ENCODE measurements at regions not wholly inside any gene's neighbourhood (a gene's known extent, or its start where the extent isn't known, plus 50 kb on each side); places are given as distances from the start of the nearest gene placed in this dataset.

- no peak overlapping the region for H2BK120ac ChIP-seq (ENCODE audit: low read depth, low read length)
- in situ Hi-C loops (cut with MboI; ENCODE audit: low sequenced_read_pairs) = no loop called here
- H2AFZ ChIP-seq (replicated peaks; ENCODE audit: low read length, poor library complexity) = no peak overlapping the region
- no peaks in the 10 kb centered on the region for H3K36me3 ChIP-seq (ENCODE audit: control insufficient read depth, insufficient read depth, low read length)
- H4K8ac ChIP-seq (ENCODE audit: low read depth in 2 of 2, low read length in 2 of 2) = no peak overlapping the region
- no peak overlapping the region for H3K18ac ChIP-seq (ENCODE audit: low read depth, low read length)
- no peak overlapping the region for H3K27ac ChIP-seq (ENCODE audit: insufficient read depth, low read length)
- H3K4ac ChIP-seq (ENCODE audit: low read depth, low read length) = no peak overlapping the region
- dilution Hi-C loops (cut with HindIII; ENCODE audit: low sequenced_read_pairs, unreplicated experiment) = no loop called here
- H3K27me3 ChIP-seq (ENCODE audit: control insufficient read depth, insufficient read depth, low read length) = no peaks in the 10 kb centered on the region
- no peak overlapping the region for H3K14ac ChIP-seq (replicated peaks; ENCODE audit: low read depth, low read length)
- DNase-seq = no peak
- H2BK20ac ChIP-seq (ENCODE audit: low read depth, low read length) = no peak overlapping the region
- TF ChIP-seq MAFK (IDR thresholded peaks at IDR 0.05; ENCODE audit: low read depth, low read length) (no peak), MXI1 (IDR thresholded peaks at IDR 0.05; ENCODE audit: borderline replicate concordance, low read depth, low read length) (no peak), CTCF (conservative IDR thresholded peaks at IDR 0.05; ENCODE audit: low read depth, low read length) (no peak), SMC3 (IDR thresholded peaks at IDR 0.05; ENCODE audit: low read depth, low read length) (no peak), MAZ (IDR thresholded peaks at IDR 0.05; ENCODE audit: borderline replicate concordance, low read depth, low read length) (no peak), CEBPB (IDR thresholded peaks at IDR 0.05; ENCODE audit: low read depth, low read length) (no peak), NFE2L2 (IDR thresholded peaks at IDR 0.05; ENCODE audit: low read depth, low read length) (no peak), RCOR1 (IDR thresholded peaks at IDR 0.05; ENCODE audit: insufficient replicate concordance, low read length) (no peak)
- H3K4me2 ChIP-seq (ENCODE audit: low read depth, low read length) = no peak overlapping the region
- H3K9me1 ChIP-seq (ENCODE audit: insufficient read depth, low read length) = no peaks in the 10 kb centered on the region
- ChIA-PET CTCF (no interaction called here), POLR2A (ENCODE audit: unreplicated experiment) (no interaction called here)
- H4K20me1 ChIP-seq (ENCODE audit: insufficient read depth, low read length) = no peaks in the 10 kb centered on the region
- no peak overlapping the region for H2BK5ac ChIP-seq (ENCODE audit: low read depth, low read length, poor library complexity, severe bottlenecking)
- H3K56ac ChIP-seq (ENCODE audit: extremely low read depth, insufficient read depth, low read length) = no peak overlapping the region
- H2BK15ac ChIP-seq (ENCODE audit: low read depth, low read length) = no peak overlapping the region
- no peak overlapping the region for H3K4me3 ChIP-seq (ENCODE audit: insufficient read depth, low read depth, low read length)
- no peak overlapping the region for H4K91ac ChIP-seq (ENCODE audit: insufficient read depth, low read depth, low read length)
- intact Hi-C loops (cut with micrococcal nuclease) = no loop called here
- no CpG with 5 or more reads among the region's 6 CpGs for WGBS, 2 experiments (ENCODE audit: extremely low coverage in 2 of 2, insufficient read length in 1 of 2)
- H3K9me3 ChIP-seq (ENCODE audit: control insufficient read depth, insufficient read depth, low read length) = no peaks in the 10 kb centered on the region
- no peak overlapping the region for H3K9ac ChIP-seq (ENCODE audit: low read depth, low read length)
- BruUV-seq (replicated peaks) = no TSS peak
- no peak overlapping the region for H3K23ac ChIP-seq (ENCODE audit: low read depth, low read length)
- H2AK5ac ChIP-seq (ENCODE audit: low read depth, low read length) = no peak overlapping the region
- no peaks in the 10 kb centered on the region for H3K4me1 ChIP-seq (ENCODE audit: control insufficient read depth, insufficient read depth, low read length)
- no peak overlapping the region for H4K5ac ChIP-seq (ENCODE audit: low read depth, low read length)
- no peaks in the 10 kb centered on the region for H3K79me1 ChIP-seq (ENCODE audit: low read depth in 1 of 2, low read length in 2 of 2)
- ATAC-seq (ENCODE audit: low read depth) = no peak
- H2AK9ac ChIP-seq (replicated peaks; ENCODE audit: low read depth, low read length, poor library complexity) = no peak overlapping the region
Observed at GRCh38 chr13:80989241-80989640, 648.3 kb upstream of the SPRY2 start.

Data from IMR-90 (cell line).